ENCODE measurements at regions not wholly inside any gene's neighbourhood (a gene's known extent, or its start where the extent isn't known, plus 50 kb on each side); places are given as distances from the start of the nearest gene placed in this dataset.

DNA sequence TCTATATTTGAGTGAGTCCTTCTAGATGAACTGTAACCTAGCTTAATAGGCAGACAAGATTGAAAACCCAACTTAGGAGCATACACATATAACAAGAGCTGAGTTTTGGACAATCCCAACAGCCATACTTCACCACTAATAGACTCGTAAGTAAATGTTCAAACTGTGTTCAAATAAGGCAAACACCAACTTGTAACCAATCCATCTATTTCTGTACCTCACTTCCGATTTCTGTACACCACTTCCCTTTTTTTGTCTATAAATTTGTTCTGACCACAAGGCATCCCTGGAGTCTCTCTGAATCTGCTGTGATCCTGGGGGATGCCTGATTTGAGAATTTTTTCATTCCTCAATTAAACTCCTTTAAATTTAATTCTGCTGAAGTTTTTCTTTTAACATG is 1149.1 kb upstream of the NRXN1 start:
- TF ChIP-seq POLR2A (IDR thresholded peaks at IDR 0.05): no peak
- TF ChIP-seq, protein P1, sequence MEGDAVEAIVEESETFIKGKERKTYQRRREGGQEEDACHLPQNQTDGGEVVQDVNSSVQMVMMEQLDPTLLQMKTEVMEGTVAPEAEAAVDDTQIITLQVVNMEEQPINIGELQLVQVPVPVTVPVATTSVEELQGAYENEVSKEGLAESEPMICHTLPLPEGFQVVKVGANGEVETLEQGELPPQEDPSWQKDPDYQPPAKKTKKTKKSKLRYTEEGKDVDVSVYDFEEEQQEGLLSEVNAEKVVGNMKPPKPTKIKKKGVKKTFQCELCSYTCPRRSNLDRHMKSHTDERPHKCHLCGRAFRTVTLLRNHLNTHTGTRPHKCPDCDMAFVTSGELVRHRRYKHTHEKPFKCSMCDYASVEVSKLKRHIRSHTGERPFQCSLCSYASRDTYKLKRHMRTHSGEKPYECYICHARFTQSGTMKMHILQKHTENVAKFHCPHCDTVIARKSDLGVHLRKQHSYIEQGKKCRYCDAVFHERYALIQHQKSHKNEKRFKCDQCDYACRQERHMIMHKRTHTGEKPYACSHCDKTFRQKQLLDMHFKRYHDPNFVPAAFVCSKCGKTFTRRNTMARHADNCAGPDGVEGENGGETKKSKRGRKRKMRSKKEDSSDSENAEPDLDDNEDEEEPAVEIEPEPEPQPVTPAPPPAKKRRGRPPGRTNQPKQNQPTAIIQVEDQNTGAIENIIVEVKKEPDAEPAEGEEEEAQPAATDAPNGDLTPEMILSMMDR (IDR thresholded peaks at IDR 0.05): no peak

Measured in lower leg skin (tissue), 3 donors.